Coronary artery (tissue), 2 donors: ENCODE measurements at regions not wholly inside any gene's neighbourhood (a gene's known extent, or its start where the extent isn't known, plus 50 kb on each side); places are given as distances from the start of the nearest gene placed in this dataset.
A peak's percentile ranks its signal among the peaks of the same experiment; 100 is the strongest.
"Not testable (repeated sequence)": the region's sequence is repeated elsewhere in the genome, so short reads cannot be mapped to it uniquely, and the experiment has no call there.

Experiments
- DNase-seq: peaks from one replicate; pipeline ENCODE4 v3.0.0-alpha.2; 2017; ENCODE audit warnings: low spot score
- H3K27ac ChIP-seq, 2 donors: fragments of 200-600 bp; sonication (generic); one replicate each; pipeline ENCODE4 v1.5.1; 2016 to 2019
- H3K4me3 ChIP-seq: fragments of 200-600 bp; sonication (generic); 2 replicates; pipeline ENCODE4 v1.5.1; 2016; ENCODE audit warnings: mild to moderate bottlenecking, moderate library complexity
- CTCF ChIP-seq: fragments of 200-600 bp; sonication (generic); IDR thresholded peaks from one replicate; pipeline ENCODE4 v1.5.1; 2019; ENCODE audit warnings: antibody characterized with exemption

- DNase-seq, result no peak
- TF ChIP-seq CTCF, result no peak
- Histone ChIP-seq H3K4me3 (no peak overlapping the region), H3K27ac (no peak overlapping the region)
Observed at GRCh38 chr9:102237094-102237493, 498.6 kb upstream of the GRIN3A start.

GRCh38 chr9:102227416-102227815, 489.0 kb upstream of the GRIN3A start:
- not testable (repeated sequence) for H3K4me3 ChIP-seq, H3K27ac ChIP-seq, DNase-seq

- Histone ChIP-seq H3K27ac (no peak overlapping the region), H3K4me3 (no peak overlapping the region)
- DNase-seq, result no peak
- TF ChIP-seq CTCF, result no peak
Observed at GRCh38 chr9:102225841-102226441, 487.5 kb upstream of the GRIN3A start.

- not testable (repeated sequence) for H3K4me3 ChIP-seq, H3K27ac ChIP-seq, DNase-seq
Observed at GRCh38 chr9:102223320-102224136, 485.1 kb upstream of the GRIN3A start.

- Histone ChIP-seq H3K27ac (no peak overlapping the region), H3K4me3 (no peak overlapping the region)
- no peak for DNase-seq
- no peak for TF ChIP-seq CTCF
Observed at GRCh38 chr9:102209176-102209575, 470.7 kb upstream of the GRIN3A start.

GRCh38 chr9:102206432-102206831, 468.0 kb upstream of the GRIN3A start:
- TF ChIP-seq CTCF, result no peak
- DNase-seq, result no peak
- H3K27ac ChIP-seq, result peak overlapping the region in 1 of 2 donors; percentile 15
- H3K4me3 ChIP-seq, result no peak overlapping the region

GRCh38 chr9:102205251-102205650, 466.8 kb upstream of the GRIN3A start:
- H3K27ac ChIP-seq, result no peak overlapping the region
- no peak overlapping the region for H3K4me3 ChIP-seq
- DNase-seq, result no peak
- TF ChIP-seq CTCF, result no peak

GRCh38 chr9:102202126-102202525, 463.7 kb upstream of the GRIN3A start:
- Histone ChIP-seq H3K4me3 (no peak overlapping the region), H3K27ac (no peak overlapping the region)
- DNase-seq, result no peak
- TF ChIP-seq CTCF, result no peak
